Stimulated activated CD8-positive, alpha-beta memory T cell treated with anti-CD3 and anti-CD28 coated beads, Interleukin-12 subunit alpha, Interleukin-12 subunit beta, amount 100 ng/mL, for 1 hour (primary cell): ENCODE measurements at regions not wholly inside any gene's neighbourhood (a gene's known extent, or its start where the extent isn't known, plus 50 kb on each side); places are given as distances from the start of the nearest gene placed in this dataset.
"Not testable (repeated sequence)": the region's sequence is repeated elsewhere in the genome, so short reads cannot be mapped to it uniquely, and the experiment has no call there.

Source experiments
- DNase-seq: peaks from one replicate; pipeline ENCODE4 v3.0.0-alpha.2; 2020; ENCODE audit warnings: low read depth

DNA sequence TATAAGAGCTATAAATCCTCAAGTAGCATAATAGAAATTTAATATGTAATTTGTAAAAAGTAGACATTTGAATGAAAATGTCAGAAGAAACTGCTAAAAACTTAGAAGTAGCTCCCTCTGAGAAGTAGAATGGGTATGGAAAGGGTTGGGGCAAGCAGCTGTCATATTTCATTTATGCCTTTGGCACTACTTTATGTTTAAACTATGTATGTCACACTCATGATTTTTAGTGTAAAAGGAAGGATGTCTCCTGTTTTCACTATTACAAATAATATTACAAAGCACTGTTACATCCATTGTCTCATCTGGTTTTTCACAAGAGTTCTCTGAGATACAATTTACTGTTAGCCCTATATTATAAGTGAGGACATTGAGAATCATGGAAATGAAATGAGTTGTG lies 96.3 kb upstream of the ZNF462 start:
- DNase-seq: no peak

DNA sequence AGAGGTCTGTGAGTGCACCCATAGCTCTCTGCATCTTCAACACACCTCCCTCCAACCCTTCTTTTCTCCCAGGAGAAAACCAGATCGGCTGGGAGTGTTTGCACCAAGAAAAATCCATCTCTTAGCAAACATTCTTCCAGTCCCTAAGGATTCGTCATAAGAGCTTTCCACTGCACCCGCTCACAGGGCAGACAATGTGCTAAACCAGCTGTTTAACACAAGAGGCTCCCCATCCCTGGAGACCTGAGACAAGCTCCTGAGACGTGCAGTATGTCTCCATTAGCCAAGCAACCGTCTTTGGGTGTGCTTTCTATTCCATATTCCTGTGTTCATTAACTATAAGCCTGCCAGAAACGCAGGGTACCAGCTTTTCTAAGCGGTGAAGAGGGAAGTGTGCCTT lies 93.6 kb upstream of the ZNF462 start:
- no peak for DNase-seq

DNA sequence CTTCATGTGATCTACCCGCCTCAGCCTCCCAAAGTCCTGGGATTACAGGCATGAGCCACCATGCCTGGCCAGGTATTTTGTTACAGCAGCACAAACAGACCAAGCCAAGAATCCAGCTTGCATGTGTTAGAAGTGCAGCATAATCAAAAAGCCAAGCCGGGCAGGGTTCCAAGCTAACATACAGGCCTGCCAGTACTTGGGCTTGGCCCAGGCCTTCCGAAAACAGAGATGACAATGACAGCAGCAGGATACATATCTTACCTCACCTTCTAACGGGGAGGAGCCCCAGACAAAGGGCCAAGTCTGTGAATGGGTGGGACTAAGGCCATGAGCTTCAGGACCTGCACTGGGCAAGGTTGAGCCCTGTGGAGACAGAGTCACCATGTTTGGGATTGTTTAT lies 91.4 kb upstream of the ZNF462 start:
- DNase-seq: no peak

DNA sequence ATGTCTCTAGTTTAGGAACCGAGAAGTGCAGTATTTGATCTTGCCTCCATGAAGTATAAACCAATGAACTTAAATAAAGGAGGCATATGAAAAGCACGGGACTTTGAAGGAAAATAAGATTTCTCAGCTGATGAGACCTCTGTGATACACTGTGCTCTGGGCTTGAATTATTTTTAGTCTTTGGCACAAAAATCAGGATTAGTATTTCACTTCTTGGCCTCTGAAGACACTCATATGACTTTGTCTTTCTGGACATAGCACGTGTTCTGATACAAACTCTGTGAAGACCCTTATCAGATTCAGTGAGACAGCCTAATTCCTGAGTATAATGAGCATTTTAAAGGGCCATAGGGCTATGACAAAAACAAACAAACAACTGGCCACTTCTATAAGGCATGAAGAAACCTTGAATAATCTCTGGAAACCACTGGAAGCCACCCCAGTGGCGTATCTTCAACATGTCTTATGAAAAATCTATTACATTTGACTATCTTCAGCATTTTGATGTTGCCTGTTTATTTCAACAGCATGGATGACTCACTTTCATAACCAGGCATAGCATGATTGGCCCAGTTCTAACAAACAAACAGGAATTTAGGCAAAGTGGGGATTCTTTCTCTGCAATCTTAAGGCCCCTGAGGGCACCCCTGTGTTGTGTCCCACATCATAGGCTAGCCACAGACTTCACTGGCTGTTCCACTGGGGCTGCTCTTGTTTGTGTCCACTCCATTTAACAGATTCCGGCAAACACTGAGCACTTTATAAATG lies 90.3 kb upstream of the ZNF462 start:
- DNase-seq: no peak

- DNase-seq: no peak
Observed at GRCh38 chr9:106773750-106774149, 89.2 kb upstream of the ZNF462 start.

DNA sequence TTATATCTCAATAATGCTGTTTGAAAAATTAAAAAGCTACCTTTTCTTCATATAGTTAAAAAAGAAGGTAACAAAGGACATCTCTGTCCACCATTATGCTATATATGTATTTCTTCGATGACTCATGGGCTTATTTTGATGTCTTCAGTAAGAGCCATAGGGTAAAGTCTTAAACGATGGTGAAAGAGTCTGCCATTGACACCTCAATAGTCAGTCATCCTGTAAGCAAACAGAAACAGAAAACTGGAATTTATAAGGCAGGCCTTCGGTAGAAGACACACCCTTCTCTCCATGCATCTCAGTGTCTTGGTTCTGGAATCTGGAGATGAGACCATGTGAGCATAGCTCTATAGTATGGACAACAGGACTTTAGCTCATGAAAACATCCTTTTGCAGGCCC lies 87.0 kb upstream of the ZNF462 start:
- no peak for DNase-seq

- DNase-seq: no peak
Observed at GRCh38 chr9:106779796-106780195, 83.2 kb upstream of the ZNF462 start.

DNA sequence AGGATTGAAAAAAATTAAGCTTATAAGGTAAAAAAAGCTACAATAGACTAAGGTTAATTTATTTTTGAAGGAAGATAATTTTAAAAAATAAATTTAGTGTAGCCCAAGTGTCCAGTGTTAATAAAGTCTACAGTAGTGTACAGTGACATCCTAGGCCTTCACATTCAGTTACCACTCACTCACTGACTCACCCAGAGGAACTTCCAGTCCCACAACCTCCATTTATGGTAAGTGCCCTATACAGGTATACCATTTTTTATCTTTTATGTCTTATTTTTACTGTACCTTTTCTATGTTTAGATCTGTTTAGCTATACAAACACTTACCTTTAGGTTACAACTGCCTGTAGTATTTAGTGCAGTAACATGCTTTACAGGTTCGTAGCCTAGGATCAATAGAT lies 79.8 kb upstream of the ZNF462 start:
- no peak for DNase-seq

DNA sequence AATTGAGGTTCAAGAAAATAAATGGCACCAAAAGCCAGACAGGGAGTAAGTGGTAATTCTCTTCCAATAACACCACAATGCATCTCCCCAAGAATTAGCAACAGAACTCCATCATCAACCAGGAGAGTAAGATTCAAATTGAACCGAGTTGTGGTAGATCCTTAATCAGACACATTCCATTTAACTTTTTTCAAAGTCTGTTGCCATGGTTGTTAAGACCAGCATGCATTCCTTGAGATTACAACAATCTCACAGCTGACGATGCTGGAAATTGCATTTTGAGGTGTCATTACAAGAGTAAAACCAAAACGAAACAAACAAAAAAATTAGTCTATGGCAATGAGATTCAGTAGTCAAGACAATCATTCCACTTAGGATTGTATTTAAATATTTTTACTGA lies 78.9 kb upstream of the ZNF462 start:
- DNase-seq: no peak

GRCh38 chr9:106785200-106785599 lies 77.8 kb upstream of the ZNF462 start:
- DNase-seq: no peak

- DNase-seq: not testable (repeated sequence)
Observed at GRCh38 chr9:106788021-106788420, 74.9 kb upstream of the ZNF462 start.

DNA sequence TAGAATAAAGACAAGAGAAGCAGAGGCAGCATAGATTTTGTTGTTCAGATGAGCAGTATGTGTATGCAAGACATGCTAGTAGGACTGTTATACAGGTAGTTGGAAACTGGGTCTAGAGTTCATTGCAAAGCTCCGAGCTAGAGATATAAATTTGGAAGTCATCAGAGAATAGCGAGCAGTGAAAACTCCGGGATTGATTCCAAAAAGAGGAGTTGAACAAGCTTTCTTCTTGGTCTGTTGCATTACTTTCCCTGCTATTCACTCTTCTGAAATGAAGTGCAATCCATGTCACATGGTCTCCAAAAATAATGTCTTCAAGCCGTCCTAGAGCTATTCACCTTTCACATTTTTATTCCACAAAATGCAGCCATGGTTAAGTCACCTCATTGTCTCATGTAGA lies 67.9 kb upstream of the ZNF462 start:
- DNase-seq: no peak

DNA sequence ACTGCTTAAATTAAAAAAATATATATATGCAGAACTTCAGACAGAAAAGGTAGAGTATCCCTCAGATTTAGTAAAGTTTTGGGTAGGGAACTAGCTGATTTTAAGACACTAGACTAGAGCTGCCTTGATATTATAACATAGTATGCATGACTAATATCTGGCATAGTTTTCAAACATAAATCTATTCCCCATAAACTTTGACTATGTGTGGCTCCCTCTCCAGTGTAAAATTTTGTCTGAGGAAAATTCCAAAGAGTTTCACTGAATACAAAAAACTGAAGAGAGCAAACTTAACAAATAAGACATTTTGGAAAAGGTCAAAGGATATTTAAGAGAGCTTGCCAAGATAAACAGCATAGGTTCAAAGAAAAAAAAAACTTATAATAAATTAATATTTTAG lies 66.2 kb upstream of the ZNF462 start:
- DNase-seq: no peak

DNA sequence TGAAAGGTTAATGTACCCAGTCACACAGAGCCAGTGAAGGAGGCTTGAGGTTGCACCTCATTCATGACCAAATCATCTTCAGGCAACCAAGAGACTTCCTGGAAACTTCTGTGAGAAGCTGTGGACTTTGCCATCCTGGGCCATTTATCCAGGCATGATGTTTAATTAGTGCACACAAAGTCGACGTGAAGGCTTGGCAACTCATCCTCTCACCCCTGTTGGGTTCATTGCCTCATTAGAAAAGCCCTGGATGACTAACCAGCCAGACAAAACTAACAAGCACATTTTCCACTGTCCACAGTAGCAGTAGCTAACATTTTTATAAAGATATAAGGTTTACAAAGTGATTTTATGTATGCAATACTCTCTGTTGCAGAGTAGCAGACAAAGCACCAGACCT lies 65.7 kb upstream of the ZNF462 start:
- DNase-seq: no peak

GRCh38 chr9:106798016-106798799 lies 64.8 kb upstream of the ZNF462 start:
- no peak for DNase-seq

DNA sequence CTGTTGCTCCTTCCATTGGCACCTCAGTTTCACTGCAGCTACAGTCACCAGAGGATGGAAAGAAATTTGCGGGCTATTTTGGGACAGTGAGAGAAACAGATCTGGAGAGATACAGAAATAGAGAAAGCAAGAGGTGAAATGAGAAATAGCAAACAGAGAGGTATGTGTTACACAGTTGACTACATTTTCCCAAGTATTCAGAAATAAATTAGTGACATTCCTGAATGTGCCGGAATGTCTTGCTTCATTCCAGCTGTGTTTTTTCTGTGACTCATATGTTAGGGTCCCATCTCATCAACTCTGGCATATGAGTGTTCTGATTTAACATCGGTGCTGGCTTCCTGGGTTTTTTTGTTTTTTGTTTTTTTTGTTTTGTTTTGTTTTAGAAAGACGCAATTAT lies 63.8 kb upstream of the ZNF462 start:
- no peak for DNase-seq

DNA sequence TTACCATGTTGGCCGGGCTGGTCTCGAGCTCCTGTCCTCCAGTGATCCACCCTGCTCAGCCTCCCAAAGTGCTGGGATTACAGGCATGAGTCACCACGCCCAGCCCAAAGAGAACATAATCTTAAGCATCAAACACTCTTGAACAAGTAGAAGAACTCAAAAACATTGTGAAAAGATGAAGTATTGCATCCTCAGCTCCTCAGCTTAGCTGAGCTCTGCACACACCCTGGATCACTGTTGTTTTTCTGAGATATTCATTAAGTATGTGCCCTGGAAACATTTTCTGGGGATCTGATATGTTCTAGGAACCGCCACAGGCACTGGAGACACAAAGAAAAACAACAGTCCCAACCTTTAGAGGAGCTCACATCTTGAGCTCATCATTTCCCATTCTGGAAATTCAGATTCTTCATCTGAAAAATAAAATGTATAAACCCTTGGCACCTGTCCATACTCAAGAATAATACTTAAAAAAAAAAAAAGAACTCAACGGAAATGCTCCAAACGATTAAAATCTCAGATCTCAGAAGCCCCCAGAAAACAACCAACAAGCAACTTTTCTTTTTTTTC lies 62.2 kb upstream of the ZNF462 start:
- DNase-seq: no peak

- no peak for DNase-seq
Observed at GRCh38 chr9:106801816-106802215, 61.1 kb upstream of the ZNF462 start.
